Jurkat, Clone E6-1 (cell line): ENCODE measurements at regions not wholly inside any gene's neighbourhood (a gene's known extent, or its start where the extent isn't known, plus 50 kb on each side); places are given as distances from the start of the nearest gene placed in this dataset.

ENCODE experiments used
- DNase-seq: peaks from one replicate; pipeline ENCODE4 v3.0.0-alpha.2; 2011; ENCODE audit warnings: low read depth, low spot score
- H3K4me3 ChIP-seq: 2 replicates; pipeline ENCODE4 v1.5.1; 2011; ENCODE audit warnings: mild to moderate bottlenecking, low read length, control low read depth, moderate library complexity

- no peak for DNase-seq
- H3K4me3 ChIP-seq = no peak overlapping the region
Observed at GRCh38 chr7:136359333-136359903, 382.3 kb upstream of the MTPN start.

DNA sequence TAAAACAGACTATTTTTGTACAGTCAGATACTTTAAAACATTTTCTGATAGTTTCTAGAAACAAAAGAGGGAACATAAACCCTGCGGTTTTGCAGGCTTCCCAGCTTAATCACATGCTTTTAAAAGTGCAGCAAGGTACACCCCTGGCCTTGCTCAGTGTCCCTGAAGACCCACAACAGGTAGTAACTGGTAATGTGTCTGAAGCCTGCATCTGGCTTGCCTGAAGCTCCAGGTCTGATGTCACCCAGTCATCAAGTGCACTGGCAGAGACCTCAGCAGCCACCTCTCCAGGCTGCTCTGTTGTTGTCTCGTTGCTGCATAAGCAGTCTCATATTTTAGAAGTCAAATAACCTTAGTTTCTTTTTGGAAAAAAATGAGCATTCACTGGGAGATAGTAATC lies 376.1 kb upstream of the MTPN start:
- DNase-seq = no peak
- no peak overlapping the region for H3K4me3 ChIP-seq

- no peak overlapping the region for H3K4me3 ChIP-seq
- DNase-seq = no peak
Observed at GRCh38 chr7:136348542-136349192, 371.5 kb upstream of the MTPN start.

DNA sequence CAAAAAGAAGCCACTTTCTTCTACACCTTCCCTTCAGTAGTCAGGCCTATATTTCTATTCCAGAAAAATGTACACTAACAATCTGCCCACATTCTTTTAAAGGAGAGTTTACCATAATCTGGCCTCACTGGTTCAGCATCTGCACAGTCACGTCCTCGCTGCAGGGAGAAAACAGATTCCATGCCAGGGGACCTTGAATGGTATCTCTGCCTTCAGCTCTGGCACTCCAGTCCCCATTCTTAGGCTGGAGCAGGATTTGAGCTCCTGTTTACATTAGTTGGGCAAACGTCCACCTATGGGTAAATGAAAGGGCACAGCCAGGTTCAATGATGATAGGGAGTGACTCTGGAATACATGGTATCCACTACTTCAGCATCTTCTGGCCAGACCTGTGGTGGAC lies 371.0 kb upstream of the MTPN start:
- H3K4me3 ChIP-seq = no peak overlapping the region
- DNase-seq = no peak

GRCh38 chr7:136347488-136347887 lies 370.3 kb upstream of the MTPN start:
- H3K4me3 ChIP-seq = no peak overlapping the region
- DNase-seq = no peak

- no peak overlapping the region for H3K4me3 ChIP-seq
- no peak for DNase-seq
Observed at GRCh38 chr7:136342251-136342650, 365.1 kb upstream of the MTPN start.

DNA sequence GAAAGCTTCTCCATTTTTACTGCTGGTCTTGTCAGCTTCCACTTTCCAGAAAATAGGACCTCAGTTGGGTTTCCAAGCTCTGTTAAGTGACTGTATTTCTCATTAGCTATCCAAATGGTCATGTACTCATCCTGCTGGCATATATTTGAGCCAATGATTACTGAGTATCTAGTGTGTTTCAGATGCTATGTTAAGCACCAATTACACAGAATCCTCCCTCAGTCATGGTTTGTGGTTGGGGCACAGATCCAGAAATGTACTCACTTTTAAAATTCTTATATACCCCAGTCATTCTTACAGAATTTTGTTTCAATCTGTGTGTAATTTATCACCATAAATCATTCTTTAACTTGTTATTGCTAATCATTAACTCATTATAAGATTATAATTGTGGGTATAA lies 362.3 kb upstream of the MTPN start:
- no peak overlapping the region for H3K4me3 ChIP-seq
- no peak for DNase-seq

- H3K4me3 ChIP-seq = no peak overlapping the region
- DNase-seq = no peak
Observed at GRCh38 chr7:136336932-136337331, 359.8 kb upstream of the MTPN start.

- no peak overlapping the region for H3K4me3 ChIP-seq
- DNase-seq = no peak
Observed at GRCh38 chr7:136333636-136334035, 356.5 kb upstream of the MTPN start.

GRCh38 chr7:136326045-136326609 lies 349.0 kb upstream of the MTPN start:
- H3K4me3 ChIP-seq = no peak overlapping the region
- peak; percentile 50 for DNase-seq

GRCh38 chr7:136325578-136325977 lies 348.4 kb upstream of the MTPN start:
- DNase-seq = no peak
- no peak overlapping the region for H3K4me3 ChIP-seq

DNA sequence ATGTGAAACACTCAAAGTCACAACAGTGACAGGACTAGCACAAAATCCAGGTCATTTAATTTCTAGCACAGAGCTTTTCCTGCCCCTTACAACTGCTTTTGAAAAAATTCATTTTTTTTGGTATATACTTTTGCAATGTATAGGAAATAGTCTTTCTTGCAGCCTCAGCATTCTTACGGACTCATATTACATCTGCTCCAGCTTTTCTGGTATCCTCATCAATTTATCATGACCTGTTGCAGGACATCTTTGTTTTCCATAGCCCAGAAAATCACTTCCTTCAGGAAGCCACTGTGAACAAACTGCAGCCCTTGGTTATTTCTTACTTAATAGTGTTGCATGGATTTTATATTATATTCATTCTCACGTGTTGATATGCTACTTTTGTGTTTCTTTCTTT lies 347.9 kb upstream of the MTPN start:
- no peak overlapping the region for H3K4me3 ChIP-seq
- no peak for DNase-seq

GRCh38 chr7:136324073-136324704 lies 347.0 kb upstream of the MTPN start:
- H3K4me3 ChIP-seq = no peak overlapping the region
- no peak for DNase-seq

GRCh38 chr7:136312592-136312991 lies 335.4 kb upstream of the MTPN start:
- H3K4me3 ChIP-seq = no peak overlapping the region
- DNase-seq = no peak

DNA sequence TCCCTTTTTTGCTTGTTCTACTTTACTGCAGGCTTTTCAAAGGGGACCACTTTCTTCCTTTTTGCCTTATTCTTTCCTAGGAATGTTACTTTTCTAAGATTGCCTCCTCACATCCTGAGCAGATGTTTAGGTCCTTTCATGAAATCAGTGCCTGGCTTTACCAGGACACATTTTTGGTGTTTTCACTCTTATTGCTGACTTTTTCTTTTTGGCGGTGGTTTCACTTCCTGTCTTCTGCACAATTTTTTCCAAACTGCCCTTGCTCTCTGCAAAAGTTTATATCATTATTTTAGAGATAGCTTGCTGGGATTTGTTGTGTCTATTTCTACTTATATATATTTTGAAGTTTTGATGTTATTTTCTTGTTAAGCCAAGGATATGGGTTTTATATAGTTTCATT lies 332.2 kb upstream of the MTPN start:
- DNase-seq = no peak
- H3K4me3 ChIP-seq = no peak overlapping the region

GRCh38 chr7:136308230-136308629 lies 331.1 kb upstream of the MTPN start:
- H3K4me3 ChIP-seq = no peak overlapping the region
- no peak for DNase-seq

- H3K4me3 ChIP-seq = no peak overlapping the region
- DNase-seq = no peak
Observed at GRCh38 chr7:136303162-136303561, 326.0 kb upstream of the MTPN start.

DNA sequence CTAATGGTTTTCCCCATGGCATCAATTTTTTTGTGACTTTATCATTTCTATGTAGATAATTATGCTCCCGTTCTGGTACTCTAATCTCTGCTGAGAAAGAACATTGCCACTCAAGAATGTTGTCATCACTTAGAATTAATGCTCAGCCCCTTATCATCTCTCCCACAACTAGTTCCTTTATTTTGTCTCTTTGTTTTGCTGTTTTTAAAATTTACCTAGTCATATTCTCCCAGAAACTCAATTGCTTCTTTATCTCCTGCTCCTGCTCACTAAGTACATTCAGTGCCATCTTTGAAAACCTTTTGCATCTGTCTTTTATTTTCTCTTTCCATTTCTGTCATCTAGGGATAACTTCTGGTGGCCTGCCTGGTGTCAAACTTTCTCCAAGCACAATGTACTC lies 324.9 kb upstream of the MTPN start:
- no peak for DNase-seq

DNA sequence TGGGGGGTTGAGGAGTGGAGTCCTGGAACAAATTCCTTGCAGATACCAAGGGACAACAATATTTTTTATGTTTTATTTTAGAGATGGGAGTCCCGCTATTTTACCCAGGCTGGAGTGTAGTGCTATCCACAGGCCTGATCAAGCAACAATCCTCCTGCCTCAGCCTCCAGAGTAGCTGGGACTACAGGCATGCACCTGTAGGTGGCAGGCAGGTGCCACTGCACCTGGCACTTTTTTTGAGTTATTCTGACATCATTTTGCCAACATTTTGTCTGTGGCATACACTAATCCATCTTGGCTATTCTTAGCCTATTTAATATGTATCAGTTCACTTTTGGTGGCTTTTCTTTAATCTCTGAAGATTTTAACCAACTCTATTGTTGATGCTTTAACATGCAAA lies 317.8 kb upstream of the MTPN start:
- no peak overlapping the region for H3K4me3 ChIP-seq
- no peak for DNase-seq

More for the DNA sequence above, 324.9 kb upstream of the MTPN start:
- no peak overlapping the region for H3K4me3 ChIP-seq

- H3K4me3 ChIP-seq = no peak overlapping the region
- DNase-seq = no peak
Observed at GRCh38 chr7:136293841-136294391, 316.8 kb upstream of the MTPN start.
